DMS53 (cell line): ENCODE measurements at regions not wholly inside any gene's neighbourhood (a gene's known extent, or its start where the extent isn't known, plus 50 kb on each side); places are given as distances from the start of the nearest gene placed in this dataset.
"Not testable (repeated sequence)": the region's sequence is repeated elsewhere in the genome, so short reads cannot be mapped to it uniquely, and the experiment has no call there.

ENCODE experiments used
- DNase-seq: peaks from one replicate; lab custom pipeline; 2025; lab: John Stamatoyannopoulos, UW

DNA sequence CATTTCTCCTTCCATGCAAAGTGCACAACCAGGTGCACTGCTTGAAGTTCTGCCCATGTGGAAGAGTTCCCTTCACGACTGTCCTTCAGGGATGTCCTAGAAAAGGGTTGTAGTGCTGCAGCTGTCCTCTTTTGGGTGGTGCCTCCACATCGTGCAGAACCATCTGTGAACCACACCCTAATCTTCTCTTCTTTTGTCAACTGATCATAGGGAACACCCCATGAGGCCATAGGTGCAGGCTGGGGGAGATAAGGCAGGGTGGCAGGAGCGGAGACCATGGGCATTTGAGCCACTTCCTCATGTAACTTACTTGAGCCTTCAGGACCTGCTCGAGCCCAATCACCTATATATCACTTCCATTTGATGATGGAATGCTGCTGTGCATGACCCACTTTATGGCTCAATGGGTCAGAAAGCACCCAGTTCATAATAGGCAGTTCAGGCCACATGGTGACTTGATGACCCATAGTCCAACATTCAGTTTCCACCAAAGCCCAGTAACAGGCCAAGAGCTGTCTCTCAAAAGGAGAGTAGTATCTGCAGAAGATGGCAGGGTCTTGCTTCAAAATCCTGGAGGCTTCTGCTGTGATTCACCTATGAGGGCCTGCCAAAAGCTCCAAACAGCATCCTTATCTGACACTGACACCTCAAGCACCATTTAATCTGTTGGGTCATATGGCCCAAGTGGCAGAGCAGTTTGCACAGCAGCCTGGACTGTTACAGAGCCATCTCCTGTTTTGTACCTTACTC is 84.7 kb upstream of the CYRIA start:
- no peak for DNase-seq

DNA sequence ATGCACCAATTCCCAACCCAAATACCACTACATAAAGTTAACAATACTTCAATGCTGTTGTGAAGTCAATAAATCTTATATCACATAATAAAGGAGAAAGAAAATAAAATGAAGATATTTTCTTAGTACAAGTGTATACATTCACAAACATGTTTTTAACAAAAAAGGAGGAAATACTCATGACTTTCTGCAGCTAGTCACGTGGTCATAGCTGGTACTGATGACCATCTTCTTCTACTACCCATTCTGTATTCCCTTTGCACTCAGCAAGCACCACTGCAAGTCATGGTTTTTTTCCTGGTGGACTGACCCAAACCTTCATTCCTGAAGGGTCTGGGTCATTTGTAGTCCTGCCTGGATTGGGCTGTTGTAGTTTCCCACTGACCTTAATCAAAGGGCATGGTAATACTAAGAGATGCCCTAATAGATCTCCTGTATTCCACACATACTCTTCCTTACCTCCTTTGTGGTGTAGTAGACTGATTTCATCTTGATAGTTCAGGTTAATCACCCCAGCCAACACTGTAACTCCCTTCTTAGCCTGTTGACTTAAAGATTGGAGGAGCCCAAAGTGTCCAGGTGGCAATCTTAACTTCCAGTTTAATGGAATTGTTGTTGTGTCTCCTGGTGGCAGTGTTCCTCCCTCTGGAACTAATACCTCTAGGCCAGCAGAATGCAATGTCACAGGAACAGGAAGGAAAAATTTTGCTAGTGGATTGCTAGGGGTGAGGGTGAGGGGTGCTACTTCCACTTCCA is 83.1 kb upstream of the CYRIA start:
- DNase-seq = not testable (repeated sequence)

DNA sequence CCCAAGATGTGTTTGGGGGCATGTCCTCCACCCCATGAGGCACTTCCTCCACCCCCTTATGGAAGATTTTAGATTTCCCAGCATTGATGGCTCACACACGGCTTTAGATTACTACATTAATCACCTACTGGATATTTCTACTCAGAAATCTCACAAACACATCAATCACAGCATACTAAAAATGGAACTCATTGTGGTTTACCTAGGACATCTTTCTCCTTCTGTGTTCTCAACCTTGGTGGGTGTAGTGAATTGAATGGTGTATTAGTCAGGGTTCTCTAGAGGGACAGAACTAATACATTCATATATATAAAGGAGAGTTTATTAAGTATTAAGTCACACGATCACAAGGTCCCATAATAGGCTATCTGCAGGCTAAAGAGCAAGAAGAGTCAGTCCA is 82.1 kb upstream of the CYRIA start:
- DNase-seq = no peak

DNA sequence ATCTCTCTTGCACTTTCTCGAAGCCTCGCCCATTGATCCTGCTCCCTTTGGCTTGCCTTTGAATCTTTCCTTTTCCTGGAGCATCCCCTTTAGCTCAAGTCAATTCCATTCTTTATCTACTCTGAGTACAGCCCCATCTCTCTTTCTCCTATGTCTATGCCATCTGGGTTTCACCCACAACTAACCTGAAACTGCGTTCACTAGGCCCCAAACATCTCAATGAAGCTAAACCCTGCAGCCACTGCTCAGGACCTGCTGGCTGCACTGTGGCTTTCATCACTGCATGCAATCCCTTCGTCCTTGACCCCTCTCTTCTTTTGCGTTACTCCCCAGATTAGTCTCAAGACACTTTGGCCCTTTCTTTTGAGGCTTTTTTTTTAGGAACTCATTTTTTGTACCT is 81.6 kb upstream of the CYRIA start:
- DNase-seq = no peak

DNA sequence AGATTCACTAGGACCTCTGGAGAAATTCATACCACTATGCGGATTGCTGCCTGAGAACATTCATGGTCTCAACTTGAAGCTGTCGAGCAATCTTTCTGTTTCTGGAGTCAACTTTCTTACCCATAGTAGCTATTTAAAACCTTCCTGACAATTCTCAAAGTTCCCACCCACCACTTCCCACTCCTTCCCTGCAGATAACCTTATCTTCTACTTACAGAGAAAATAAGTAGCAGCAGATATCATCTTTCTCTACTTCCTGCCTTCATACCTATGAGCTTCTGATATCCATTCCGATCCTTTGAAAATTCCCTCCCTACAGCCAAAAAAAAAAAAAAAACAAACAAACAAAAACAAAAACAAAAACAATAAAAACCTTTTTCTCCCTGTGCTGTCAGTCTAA is 81.2 kb upstream of the CYRIA start:
- DNase-seq = no peak

DNA sequence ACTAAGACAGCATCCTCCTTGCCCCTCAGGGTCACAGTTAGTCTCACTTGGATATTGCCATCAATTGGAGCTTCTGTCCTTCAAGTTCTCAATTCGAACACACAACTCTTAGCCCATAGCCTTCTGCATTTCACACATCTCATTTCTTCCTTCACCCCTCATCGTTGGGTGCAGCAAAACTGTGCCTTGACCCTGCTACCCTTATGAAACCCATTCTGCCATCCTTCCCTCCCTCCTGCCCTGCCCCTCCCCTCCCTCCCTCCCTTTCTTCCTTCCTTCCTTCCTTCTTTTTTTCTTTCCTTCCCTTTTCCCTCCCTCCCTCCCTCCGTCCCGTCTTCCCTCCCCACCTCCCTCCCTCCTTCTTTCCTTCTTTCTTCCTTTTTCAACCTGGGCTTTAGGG is 80.7 kb upstream of the CYRIA start:
- DNase-seq = no peak

DNA sequence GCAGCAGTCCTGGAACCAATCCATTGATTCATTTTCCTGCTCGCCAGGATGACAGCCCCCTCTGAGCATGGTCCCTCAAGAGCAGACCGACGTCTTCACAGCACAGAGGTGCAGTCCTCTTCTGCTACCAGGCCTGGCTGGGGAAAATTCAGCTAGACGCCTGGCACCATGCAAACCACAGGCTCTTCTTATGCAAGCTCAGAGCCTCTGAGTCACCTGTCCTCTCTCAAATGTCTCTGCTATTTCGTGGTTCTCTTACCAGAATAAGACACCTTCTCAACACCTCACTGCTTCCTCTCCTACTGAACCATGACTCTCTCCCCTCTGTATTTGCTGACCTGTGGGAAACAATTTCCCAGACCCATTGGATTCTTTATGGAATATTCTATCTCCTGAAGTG is 79.8 kb upstream of the CYRIA start:
- DNase-seq = no peak

DNA sequence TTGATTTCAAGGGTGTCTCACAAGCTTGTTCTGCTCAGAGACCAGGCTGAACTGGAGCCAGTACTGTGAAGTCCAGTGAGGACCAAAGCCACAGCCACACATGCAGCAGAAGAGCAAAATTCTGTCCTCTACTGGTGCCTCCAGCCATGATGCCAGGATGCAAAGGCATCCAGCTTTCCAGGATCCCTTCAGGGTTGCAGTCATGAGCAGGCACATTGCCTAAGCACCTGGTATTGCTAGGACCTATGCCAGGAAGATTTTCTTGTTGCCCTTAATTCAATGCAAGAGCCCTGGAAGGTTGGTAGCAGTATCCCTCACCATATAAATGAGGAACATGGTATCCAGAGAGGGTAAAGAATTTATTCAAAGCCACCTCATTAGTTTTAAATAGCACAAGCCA is 78.9 kb upstream of the CYRIA start:
- DNase-seq = no peak

DNA sequence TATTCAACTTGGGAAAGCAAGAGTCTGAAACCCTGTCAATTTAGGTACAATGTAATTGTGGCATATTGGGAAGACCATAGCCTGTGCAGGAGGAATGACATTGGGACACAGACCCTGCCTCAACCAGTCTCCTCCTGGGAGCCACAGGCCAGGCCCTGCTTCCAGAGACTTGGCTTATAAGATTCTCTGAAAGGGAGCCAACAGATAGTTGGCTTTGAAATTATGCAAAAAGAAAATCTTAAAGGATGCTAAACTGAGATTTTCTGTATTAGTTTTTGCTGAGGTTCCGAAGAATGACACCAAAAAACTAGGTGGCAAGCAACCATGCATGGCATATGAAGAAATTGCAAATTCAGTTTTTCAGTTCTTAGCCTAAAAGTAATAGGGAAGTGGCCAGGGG is 76.4 kb upstream of the CYRIA start:
- no peak for DNase-seq

DNA sequence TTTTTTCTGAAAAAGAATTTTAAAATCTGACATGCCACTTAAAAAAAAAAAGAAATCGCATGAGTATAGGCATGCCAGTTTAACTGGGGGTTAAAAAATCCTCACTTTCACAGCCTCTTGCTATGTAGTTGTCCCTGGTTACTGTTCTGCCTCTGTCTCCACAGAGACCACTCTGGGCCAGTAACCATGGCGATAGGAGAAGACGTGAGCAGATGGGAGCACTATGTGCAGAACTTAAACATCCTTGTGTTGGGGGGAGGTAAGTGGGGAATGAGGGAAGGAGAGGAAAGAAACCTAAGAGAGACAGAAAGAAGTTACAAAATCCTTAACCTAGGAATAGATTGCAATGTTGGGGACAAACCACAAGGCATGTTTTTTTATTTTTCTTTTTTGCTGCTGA is 75.9 kb upstream of the CYRIA start:
- no peak for DNase-seq

DNA sequence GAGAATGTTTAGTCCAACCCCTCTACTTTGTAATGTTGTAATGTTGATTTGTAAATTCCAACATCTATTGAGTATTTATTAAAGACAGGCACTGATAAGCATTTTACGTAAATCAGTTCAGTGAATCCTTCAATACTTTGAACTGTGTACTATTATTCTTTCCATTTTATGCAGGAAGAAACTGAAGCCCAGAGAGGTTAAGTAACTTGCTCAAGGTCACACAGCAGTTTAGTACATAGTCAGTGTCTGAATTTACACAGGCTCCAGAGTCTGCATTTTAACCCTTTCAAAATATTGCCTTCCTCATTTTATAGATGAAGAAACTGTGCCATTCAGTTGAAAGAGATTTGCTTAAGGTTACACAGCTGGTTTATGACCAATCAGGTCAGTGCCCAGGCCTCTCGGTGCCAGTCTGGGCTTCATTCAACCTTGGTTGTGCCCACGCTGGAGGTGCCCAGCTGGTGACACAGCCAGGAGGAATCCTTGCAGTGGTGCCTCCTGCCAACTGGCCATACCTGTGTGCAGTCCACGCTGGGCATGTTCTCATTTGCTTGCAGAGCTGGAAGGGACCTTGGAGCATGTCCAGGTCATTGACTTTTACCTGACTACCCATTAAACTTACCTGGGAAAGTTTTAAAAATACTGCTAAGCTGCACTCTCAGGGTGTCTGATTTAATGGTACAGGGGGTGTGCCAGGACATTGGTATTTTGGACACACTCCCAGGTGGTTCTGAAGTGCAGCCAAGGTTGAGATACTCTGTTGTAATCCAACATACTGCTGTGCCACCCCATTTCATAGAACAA is 74.3 kb upstream of the CYRIA start:
- no peak for DNase-seq

DNA sequence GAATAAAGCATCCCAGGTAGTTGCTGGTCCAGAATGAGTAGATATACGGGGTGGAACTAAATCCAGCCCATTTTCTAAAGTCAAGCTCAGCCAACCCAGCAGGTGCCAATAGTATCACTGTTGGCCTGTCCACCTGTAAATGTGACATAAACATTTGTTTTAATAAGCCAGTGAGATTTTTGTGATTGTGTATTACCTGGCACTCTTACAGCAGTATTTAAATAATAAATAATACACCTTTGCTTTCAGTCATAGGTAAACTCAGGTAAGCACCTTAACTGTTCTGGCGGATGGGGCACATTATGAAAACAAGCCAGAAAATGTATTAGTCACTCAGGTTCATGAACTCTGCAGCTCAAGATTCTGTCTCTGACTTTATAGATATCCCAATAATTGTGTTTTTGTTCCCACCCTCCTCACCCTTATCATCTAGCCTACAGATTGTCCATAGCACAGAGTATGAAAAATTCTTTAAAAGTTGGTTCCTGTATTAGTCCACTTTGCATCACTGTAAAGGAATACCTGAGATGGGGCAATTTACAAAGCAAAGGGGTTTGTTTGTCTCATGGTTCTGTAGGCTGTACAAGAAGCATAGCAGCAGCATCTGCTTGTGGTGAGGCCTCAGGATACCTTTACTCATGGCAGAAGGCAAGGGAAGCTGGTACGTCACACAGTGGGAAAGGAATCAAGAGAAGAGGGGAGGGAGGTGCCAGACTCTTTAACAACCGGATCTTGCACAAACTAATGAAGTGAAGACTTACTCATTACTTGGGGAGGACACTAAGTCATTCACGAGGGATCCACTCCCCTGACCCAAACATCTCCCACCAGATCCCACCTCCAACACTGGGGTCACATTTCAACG is 73.0 kb upstream of the CYRIA start:
- DNase-seq = no peak

DNA sequence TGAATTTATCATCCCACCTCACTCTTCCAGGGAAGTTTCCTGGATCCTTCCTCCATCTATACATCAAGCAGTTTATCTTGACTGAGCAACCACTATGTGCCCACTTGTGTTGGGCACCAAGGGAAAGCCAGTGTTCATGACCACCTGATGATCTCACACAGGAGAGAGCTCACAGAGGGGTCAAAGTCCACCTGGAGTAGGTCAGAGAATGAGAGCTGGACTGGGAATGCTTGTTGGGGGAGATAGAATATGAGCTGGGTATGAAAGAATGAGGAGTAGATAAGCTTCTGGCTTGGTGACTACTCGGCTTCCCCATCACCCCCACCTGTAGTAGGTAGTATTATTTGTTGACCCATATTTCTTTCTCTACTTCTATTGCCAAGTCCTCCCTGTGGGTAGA is 72.2 kb upstream of the CYRIA start:
- peak; percentile 54 for DNase-seq

DNA sequence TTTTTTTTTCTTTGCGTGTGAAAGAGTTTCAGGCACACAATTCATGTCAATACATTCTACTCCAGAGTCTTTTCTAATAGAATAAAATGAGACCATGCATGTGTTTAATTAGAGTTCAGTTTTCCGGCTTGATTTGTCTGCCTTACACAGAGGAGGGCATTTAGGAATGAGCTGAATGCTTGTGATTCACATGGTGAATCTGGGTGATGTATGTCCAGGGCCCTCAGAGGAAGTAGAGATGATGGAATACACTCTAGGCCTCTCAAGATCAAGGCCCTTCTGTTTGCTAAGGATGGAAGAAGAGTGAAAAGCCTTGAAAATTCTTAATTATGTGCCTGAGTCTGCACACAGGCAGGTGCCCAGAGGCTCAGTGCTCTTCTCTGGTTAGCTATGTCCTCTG is 71.0 kb upstream of the CYRIA start:
- DNase-seq = no peak

DNA sequence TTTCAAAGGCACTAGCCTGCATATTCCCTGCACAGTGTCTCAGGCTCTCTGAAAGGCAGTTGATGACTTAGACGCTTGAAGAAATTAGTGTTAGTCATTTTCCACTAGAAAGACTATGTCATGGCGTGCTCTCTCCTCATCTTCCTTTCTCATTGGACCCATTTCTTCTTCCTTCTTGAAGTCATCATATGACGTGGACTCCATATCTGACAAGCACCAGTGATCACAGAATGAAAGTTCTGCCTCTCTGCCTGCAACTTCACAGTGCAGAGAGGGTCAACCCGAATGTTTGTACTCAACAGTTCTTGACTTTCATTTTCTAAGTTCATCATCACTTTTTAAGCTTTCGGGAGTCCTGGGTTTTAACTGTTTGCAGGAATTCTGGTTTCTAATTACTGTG is 63.7 kb upstream of the CYRIA start:
- no peak for DNase-seq

DNA sequence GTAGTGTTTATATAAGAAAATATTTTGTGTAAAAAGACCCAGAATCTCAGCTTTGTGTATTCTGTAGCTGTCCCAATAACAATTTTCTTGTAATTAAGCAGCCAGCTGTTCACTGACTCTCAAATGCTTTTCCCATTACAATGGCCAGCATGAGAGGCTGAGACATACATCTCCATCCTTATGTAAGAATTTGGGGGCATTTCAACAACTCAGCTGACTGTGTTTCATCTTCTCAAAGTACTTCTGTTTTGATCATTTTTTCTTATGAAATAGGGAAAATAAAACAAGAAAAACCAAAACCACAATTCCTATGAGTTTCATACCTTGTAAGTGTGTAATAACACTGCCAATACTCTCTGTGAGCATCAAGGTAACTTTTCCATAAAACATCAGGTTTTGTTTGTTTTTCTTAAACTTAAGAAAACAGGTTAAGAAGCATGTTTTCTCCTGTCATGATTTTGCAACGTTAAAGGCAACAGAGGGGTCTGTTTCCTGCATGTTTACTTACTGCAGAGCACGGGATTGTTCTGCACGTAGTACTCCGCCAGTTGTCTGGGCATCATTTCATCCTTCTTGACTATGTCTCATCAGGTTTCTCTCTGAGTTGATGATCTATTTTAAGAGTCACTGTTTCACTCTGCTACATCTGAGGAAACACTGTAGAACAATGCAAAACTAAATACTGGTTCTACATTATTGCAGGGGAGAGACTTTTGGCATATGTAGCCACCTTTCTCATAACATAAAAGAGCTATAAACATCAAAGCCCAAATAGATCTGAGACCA is 62.9 kb upstream of the CYRIA start:
- DNase-seq = no peak

DNA sequence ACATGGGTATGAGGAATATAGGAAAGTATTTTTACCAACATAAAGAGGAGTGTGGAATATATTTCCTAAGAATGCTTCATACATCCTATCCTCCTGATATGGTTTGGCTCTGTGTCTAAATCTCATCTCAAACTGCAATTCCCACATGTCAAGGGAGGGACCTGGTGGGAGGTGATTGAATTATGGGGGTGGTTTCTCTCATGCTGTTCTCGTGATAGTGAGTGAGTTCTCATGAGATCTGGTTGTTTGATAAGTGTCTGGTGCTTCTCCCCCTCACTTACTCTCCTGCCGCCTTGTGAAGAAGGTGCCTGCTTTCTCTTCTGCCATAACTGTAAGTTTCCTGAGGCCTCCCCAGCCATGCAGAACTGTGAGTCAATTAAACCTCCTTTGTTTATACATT is 62.2 kb upstream of the CYRIA start:
- not testable (repeated sequence) for DNase-seq

DNA sequence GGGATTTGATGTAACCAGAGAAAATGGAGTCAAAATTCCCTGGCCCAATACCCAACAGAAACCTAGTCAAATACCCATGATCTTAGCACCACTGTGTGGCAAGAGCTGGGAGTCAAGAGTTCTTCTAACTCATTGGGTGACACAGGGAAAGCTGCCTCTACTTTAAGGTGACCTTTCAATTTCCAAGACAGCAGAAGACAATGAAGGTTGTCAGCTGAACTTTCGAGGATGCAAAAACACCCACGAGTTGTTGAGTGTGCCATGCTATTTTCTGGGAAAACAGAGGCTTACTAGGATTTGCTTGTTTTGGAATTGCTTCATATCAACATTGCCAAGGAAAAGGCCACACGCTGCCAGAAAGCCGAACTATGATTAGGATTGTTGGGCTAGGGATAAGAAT is 61.6 kb upstream of the CYRIA start:
- DNase-seq = no peak

DNA sequence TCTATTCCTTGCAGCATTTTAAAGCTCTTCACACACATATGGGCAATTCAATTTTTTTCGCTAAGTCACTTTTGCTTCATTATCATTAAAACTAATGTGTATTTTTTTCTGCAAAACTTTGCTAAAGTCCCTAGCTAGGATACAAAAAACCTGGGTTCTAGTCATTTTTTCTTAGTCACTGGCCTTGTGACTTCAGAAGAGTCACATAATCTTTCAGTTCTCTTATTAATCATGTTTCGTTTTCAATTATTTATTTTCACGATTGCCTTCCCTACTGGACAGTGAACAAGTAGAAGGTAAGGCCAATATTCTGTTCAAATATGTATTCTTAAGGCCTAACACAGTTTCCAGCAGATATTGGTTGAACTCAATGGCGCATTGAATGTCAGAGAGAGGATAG is 60.9 kb upstream of the CYRIA start:
- no peak for DNase-seq

DNA sequence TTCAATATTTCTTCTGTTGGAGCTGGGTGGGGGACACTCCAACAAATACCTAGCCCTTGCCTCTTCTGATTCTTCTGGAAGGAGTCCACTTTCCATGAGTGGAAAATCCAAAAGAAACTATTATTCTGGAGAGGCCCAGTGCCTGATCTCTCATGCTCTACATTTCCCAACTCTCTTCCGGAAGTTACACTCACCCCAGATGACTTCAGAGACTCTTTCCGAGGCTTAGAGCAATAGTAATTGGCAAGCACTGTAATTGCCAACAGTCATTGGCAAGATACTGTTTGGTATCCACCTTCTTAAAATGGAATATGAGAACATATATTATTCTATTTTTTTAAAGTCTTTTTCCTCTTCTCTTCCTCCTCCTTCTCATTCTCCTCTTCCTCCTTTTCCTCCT is 60.5 kb upstream of the CYRIA start:
- no peak for DNase-seq

DNA sequence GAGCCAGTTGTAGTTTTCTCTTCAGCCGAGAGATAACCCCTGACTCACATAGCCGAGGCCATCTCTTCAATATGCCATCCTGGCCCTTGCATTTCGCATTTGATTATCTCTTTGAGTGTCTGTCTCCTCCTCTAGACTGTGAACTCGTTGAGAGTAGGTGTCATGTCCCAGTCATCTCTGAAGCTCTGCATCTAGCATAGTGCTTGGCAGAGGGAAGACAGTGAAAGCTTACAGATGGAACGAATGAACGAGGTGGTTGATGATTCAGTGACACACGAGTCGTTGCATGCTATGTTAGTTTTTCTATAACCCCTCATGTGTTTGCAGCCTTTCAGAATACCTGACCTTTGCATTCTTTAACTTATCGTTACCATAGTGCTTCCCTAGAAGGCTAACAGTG is 59.9 kb upstream of the CYRIA start:
- peak; percentile 58 for DNase-seq
